Breast epithelium (tissue), 4 donors: ENCODE measurements at regions not wholly inside any gene's neighbourhood (a gene's known extent, or its start where the extent isn't known, plus 50 kb on each side); places are given as distances from the start of the nearest gene placed in this dataset.

Experiments
- DNase-seq, 2 donors: peaks; one replicate each; pipeline ENCODE4 v3.0.0-alpha.2; 2019; ENCODE audit warnings: low spot score in 2 of 2
- H3K27ac ChIP-seq, 2 donors: fragments of 200-600 bp; sonication (generic) in 1 of 2; one replicate each; pipeline ENCODE4 v1.5.1; 2016 to 2019; ENCODE audit warnings: mild to moderate bottlenecking in 1 of 2
- H3K27me3 ChIP-seq, 2 donors: fragments of 200-600 bp; sonication (generic) in 1 of 2; one replicate each; pipeline versions ENCODE4 v1.5.1 to v1.6.0; 2017 to 2019; ENCODE audit warnings: control low read depth in 1 of 2, mild to moderate bottlenecking in 1 of 2
- H3K36me3 ChIP-seq: fragments of 200-600 bp; one replicate; pipeline ENCODE4 v1.5.1; 2019
- H3K4me1 ChIP-seq, 2 donors: fragments of 200-600 bp; sonication (generic); one replicate each; pipeline ENCODE4 v1.5.1; 2016 to 2019; ENCODE audit warnings: control low read depth in 1 of 2
- H3K4me3 ChIP-seq, 3 donors: fragments of 200-600 bp; sonication (generic); 1 replicate in 2 of 3; 2 replicates in 1 of 3; pipeline ENCODE4 v1.5.1; 2016 to 2019; ENCODE audit warnings: mild to moderate bottlenecking in 3 of 3, moderate library complexity in 2 of 3
- H3K9me3 ChIP-seq, 2 donors: fragments of 200-600 bp; sonication (generic) in 1 of 2; one replicate each; pipeline ENCODE4 v1.5.1; 2016 to 2019; ENCODE audit warnings: control low read depth in 1 of 2
- CTCF ChIP-seq, 3 donors: fragments of 450-650 bp; IDR thresholded peaks; one replicate each; pipeline ENCODE4 v1.5.1; 2016 to 2017; ENCODE audit warnings: antibody characterized with exemption in 3 of 3, mild to moderate bottlenecking in 3 of 3, moderate library complexity in 3 of 3
- POLR2A ChIP-seq: fragments of 450-650 bp; IDR thresholded peaks from one replicate; pipeline ENCODE4 v1.6.1; 2016; ENCODE audit warnings: antibody characterized with exemption, mild to moderate bottlenecking, moderate library complexity
- POLR2AphosphoS5 ChIP-seq, 3 donors: sonication (generic); formaldehyde crosslinking; IDR thresholded peaks; one replicate each; pipeline ENCODE4 v1.6.1; 2017; ENCODE audit warnings: antibody characterized with exemption in 3 of 3
- intact Hi-C: fragments of 100-400 bp; cut with DNase I; formaldehyde crosslinking; loops from one replicate; pipeline ENCODE4 v1.15.1; 2023; ENCODE audit warnings: low total_unique reads

DNA sequence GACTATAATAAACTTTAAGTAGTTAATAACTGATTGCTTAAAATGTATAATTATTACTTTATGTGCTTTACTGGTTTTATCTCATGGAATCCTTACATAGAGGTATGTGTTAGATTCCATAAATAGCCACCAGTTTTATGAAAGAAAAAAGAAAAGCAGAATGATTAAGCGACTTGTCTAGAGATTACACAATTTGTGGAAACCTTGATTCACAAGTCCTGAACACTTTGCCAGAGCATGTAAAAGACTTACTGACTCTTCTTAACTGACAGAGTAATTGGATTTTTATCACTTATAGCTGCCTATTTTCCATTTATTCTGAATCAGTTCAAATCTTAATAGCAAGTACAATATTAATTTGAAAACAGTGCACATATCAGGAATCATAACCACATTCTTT is 448.7 kb upstream of the NETO1 start:
- Histone ChIP-seq H3K9me3 (no peaks in the 10 kb centered on the region), H3K27me3 (no peaks in the 10 kb centered on the region), H3K36me3 (no peaks in the 10 kb centered on the region), H3K4me1 (no peaks in the 10 kb centered on the region), H3K27ac (no peak overlapping the region), H3K4me3 (no peak overlapping the region)
- intact Hi-C loops, result no loop called here
- DNase-seq, result no peak
- TF ChIP-seq POLR2AphosphoS5 (IDR thresholded peaks at IDR 0.05) (no peak), POLR2A (no peak), CTCF (IDR thresholded peaks at IDR 0.05) (no peak)

DNA sequence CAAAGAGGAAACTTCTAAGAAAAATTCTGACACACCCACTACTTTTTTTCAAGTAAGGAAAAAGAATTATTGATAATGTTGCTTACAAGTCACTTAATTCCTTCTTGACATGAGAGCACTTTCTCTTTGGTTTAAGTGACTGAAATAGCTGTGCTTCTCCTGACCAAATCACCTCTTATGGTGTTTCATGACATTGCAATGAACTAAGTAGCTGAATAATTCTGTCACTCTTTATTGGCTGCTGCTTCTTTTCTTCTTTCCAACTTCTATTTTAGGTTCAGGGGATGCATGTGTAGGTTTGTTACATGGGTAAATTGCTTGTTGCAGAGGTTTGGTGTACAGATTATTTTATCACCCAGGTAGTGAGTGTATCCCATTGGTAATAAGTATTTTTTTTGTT is 447.6 kb upstream of the NETO1 start:
- H3K27ac ChIP-seq, result no peak overlapping the region
- intact Hi-C loops, result no loop called here
- H3K27me3 ChIP-seq, result no peaks in the 10 kb centered on the region
- TF ChIP-seq CTCF (IDR thresholded peaks at IDR 0.05), result no peak
- TF ChIP-seq POLR2AphosphoS5 (IDR thresholded peaks at IDR 0.05), result no peak
- DNase-seq, result no peak
- H3K36me3 ChIP-seq, result no peaks in the 10 kb centered on the region
- H3K4me3 ChIP-seq, result no peak overlapping the region
- H3K9me3 ChIP-seq, result no peaks in the 10 kb centered on the region
- no peaks in the 10 kb centered on the region for H3K4me1 ChIP-seq

- Histone ChIP-seq H3K4me3 (no peak overlapping the region), H3K4me1 (no peaks in the 10 kb centered on the region), H3K27ac (no peak overlapping the region), H3K9me3 (no peaks in the 10 kb centered on the region), H3K36me3 (no peaks in the 10 kb centered on the region), H3K27me3 (no peaks in the 10 kb centered on the region)
- TF ChIP-seq POLR2AphosphoS5 (IDR thresholded peaks at IDR 0.05), result no peak
- no peak for TF ChIP-seq CTCF (IDR thresholded peaks at IDR 0.05)
- no peak for TF ChIP-seq POLR2A
- DNase-seq, result no peak
- intact Hi-C loops, result no loop called here
These were observed 445.7 kb upstream of the NETO1 start for GRCh38 chr18:73313476-73313875.

DNA sequence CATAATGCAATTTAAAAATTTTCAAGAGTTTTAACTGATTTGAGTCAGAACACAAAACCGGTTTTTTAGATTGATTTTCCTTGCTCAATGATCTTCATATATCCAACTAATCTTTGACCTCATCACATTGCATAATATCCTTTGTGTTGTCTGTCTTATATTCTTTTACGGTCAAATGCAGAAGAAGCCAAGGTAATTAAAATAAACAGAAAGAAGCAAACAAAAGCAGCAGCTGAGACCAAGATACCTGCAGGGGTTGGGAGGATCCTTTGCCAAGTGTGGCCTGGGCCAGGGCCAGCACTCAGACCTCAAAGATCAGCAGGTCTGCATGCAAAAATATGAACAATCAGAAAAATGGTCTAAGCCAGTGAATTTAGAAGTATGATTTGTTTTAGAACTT is 428.9 kb upstream of the NETO1 start:
- H3K4me3 ChIP-seq, result no peak overlapping the region
- H3K27me3 ChIP-seq, result no peaks in the 10 kb centered on the region
- H3K27ac ChIP-seq, result no peak overlapping the region
- no peaks in the 10 kb centered on the region for H3K9me3 ChIP-seq
- intact Hi-C loops, result no loop called here
- no peak for TF ChIP-seq POLR2A
- TF ChIP-seq CTCF (IDR thresholded peaks at IDR 0.05), result no peak
- TF ChIP-seq POLR2AphosphoS5 (IDR thresholded peaks at IDR 0.05), result no peak
- peaks cover 3% of the 10 kb centered on the region for H3K36me3 ChIP-seq
- peak in 1 of 2 donors; percentile 57 for DNase-seq
- H3K4me1 ChIP-seq, result no peaks in the 10 kb centered on the region

- Histone ChIP-seq H3K36me3 (no peaks in the 10 kb centered on the region), H3K9me3 (no peaks in the 10 kb centered on the region), H3K4me3 (no peak overlapping the region), H3K27me3 (no peaks in the 10 kb centered on the region), H3K27ac (no peak overlapping the region), H3K4me1 (no peaks in the 10 kb centered on the region)
- DNase-seq, result no peak
- intact Hi-C loops, result no loop called here
- no peak for TF ChIP-seq POLR2A
- TF ChIP-seq CTCF (IDR thresholded peaks at IDR 0.05), result no peak
- no peak for TF ChIP-seq POLR2AphosphoS5 (IDR thresholded peaks at IDR 0.05)
These were observed 424.4 kb upstream of the NETO1 start for GRCh38 chr18:73292156-73292555.
